HL-60 (cell line): ENCODE measurements at regions not wholly inside any gene's neighbourhood (a gene's known extent, or its start where the extent isn't known, plus 50 kb on each side); places are given as distances from the start of the nearest gene placed in this dataset.
A peak's percentile ranks its signal among the peaks of the same experiment; 100 is the strongest.
"Not testable (repeated sequence)": the region's sequence is repeated elsewhere in the genome, so short reads cannot be mapped to it uniquely, and the experiment has no call there.

ENCODE experiments used
- DNase-seq, 2 experiments: peaks; one replicate each; pipeline ENCODE4 v3.0.0-alpha.2; 2010 to 2020; ENCODE audit warnings: low read depth in 1 of 2, low spot score in 1 of 2
- H3K27ac ChIP-seq: fragments of 250-450 bp; sonication (Bioruptor Pico); replicated peaks from 2 replicates; pipeline ENCODE4 v1.5.1; 2020; ENCODE audit warnings: mild to moderate bottlenecking, moderate library complexity
- H3K27me3 ChIP-seq: fragments of 250-450 bp; sonication (Bioruptor Pico); 2 replicates; pipeline ENCODE4 v1.5.1; 2021; ENCODE audit warnings: mild to moderate bottlenecking, moderate library complexity; ENCODE audit not compliant: insufficient read depth, poor library complexity, severe bottlenecking
- H3K4me3 ChIP-seq: replicated peaks from 2 replicates; pipeline ENCODE4 v1.5.1; 2011; ENCODE audit warnings: mild to moderate bottlenecking, control low read depth, low read length; ENCODE audit not compliant: insufficient read depth
- CTCF ChIP-seq: IDR thresholded peaks from one replicate; pipeline ENCODE4 v1.5.1; 2011; ENCODE audit warnings: low read length, control low read depth, inconsistent platforms; ENCODE audit not compliant: insufficient read depth
- GABPA ChIP-seq: IDR thresholded peaks from 2 replicates; pipeline ENCODE4 v1.6.1; 2012; ENCODE audit warnings: low read depth
- POLR2AphosphoS5 ChIP-seq: IDR thresholded peaks from 2 replicates; pipeline ENCODE4 v1.6.1; 2012; ENCODE audit warnings: low read depth
- REST ChIP-seq: IDR thresholded peaks from 2 replicates; pipeline ENCODE4 v1.6.1; 2012; ENCODE audit warnings: low read depth; ENCODE audit not compliant: insufficient replicate concordance
- SPI1 ChIP-seq: IDR thresholded peaks from 2 replicates; pipeline ENCODE4 v1.6.1; 2012; ENCODE audit warnings: low read depth, mild to moderate bottlenecking, borderline replicate concordance

- Histone ChIP-seq H3K27me3 (no peaks in the 10 kb centered on the region), H3K27ac (no peak overlapping the region; the same call in 1 of the 2 replicates), H3K4me3 (no peak overlapping the region)
- DNase-seq = no peak
- TF ChIP-seq SPI1 (no peak), REST (no peak), GABPA (no peak), CTCF (no peak), POLR2AphosphoS5 (no peak)
Observed at GRCh38 chr9:18061332-18061731, 412.6 kb upstream of the ADAMTSL1 start.

GRCh38 chr9:18061856-18062255 is 412.1 kb upstream of the ADAMTSL1 start:
- no peak overlapping the region; the same call in 1 of the 2 replicates for H3K27ac ChIP-seq
- no peak overlapping the region for H3K4me3 ChIP-seq
- DNase-seq = peak; percentile 22 to 55
- no peaks in the 10 kb centered on the region for H3K27me3 ChIP-seq
- TF ChIP-seq GABPA (no peak), REST (no peak), CTCF (no peak), SPI1 (no peak), POLR2AphosphoS5 (no peak)

GRCh38 chr9:18063856-18064390 is 410.0 kb upstream of the ADAMTSL1 start:
- Histone ChIP-seq H3K27ac (no peak overlapping the region), H3K4me3 (no peak overlapping the region), H3K27me3 (no peaks in the 10 kb centered on the region)
- no peak for DNase-seq
- TF ChIP-seq REST = no peak
- TF ChIP-seq CTCF = no peak
- TF ChIP-seq POLR2AphosphoS5 = no peak
- no peak for TF ChIP-seq SPI1
- TF ChIP-seq GABPA = no peak

GRCh38 chr9:18066608-18067007 is 407.3 kb upstream of the ADAMTSL1 start:
- DNase-seq, H3K27ac ChIP-seq, H3K27me3 ChIP-seq, H3K4me3 ChIP-seq: not testable (repeated sequence)
